ENCODE measurements at regions not wholly inside any gene's neighbourhood (a gene's known extent, or its start where the extent isn't known, plus 50 kb on each side); places are given as distances from the start of the nearest gene placed in this dataset.

GRCh38 chr9:2390028-2390427 is 231.6 kb upstream of the VLDLR start:
- TF ChIP-seq CTCF (IDR thresholded peaks at IDR 0.05) (no peak), POLR2A (IDR thresholded peaks at IDR 0.05) (no peak)

All from testis (tissue), 2 donors.